Neural cell (in vitro differentiated cells): ENCODE measurements at regions not wholly inside any gene's neighbourhood (a gene's known extent, or its start where the extent isn't known, plus 50 kb on each side); places are given as distances from the start of the nearest gene placed in this dataset.

ENCODE experiments used
- H2AFZ ChIP-seq: fragments of 200-600, 300-800 bp; sonication (generic), shearing (Covaris generic); 2 replicates; pipeline ENCODE4 v1.6.0; 2014; ENCODE audit warnings: low read depth, mild to moderate bottlenecking, antibody characterized with exemption, low read length, moderate library complexity
- H3F3A ChIP-seq: fragments of 200-600 bp; shearing (Covaris generic); 2 replicates; pipeline ENCODE4 v1.6.1; 2016; ENCODE audit warnings: mild to moderate bottlenecking, moderate library complexity, mixed read lengths, antibody characterized with exemption, low read length; ENCODE audit not compliant: insufficient read depth, poor library complexity, severe bottlenecking
- H3K27ac ChIP-seq: fragments of 200-600, 300-800 bp; sonication (generic), shearing (Covaris generic); 2 replicates; pipeline ENCODE4 v1.5.1; 2014; ENCODE audit warnings: mild to moderate bottlenecking, low read length, moderate library complexity
- H3K27me3 ChIP-seq: fragments of 300-800, 200-600 bp; sonication (generic), shearing (Covaris generic); 2 replicates; pipeline ENCODE4 v1.6.0; 2014; ENCODE audit warnings: mild to moderate bottlenecking, low read depth, low read length, moderate library complexity; ENCODE audit not compliant: insufficient read depth
- H3K36me3 ChIP-seq: fragments of 300-800, 200-600 bp; sonication (generic), shearing (Covaris generic); 2 replicates; pipeline ENCODE4 v1.5.1; 2014; ENCODE audit warnings: mild to moderate bottlenecking, antibody characterized with exemption, low read length, moderate library complexity; ENCODE audit not compliant: insufficient read depth
- H3K4me2 ChIP-seq: fragments of 300-800, 200-600 bp; sonication (generic), shearing (Covaris generic); 2 replicates; pipeline ENCODE4 v1.6.0; 2014; ENCODE audit warnings: mild to moderate bottlenecking, low read length
- H3K4me3 ChIP-seq: fragments of 300-800, 200-600 bp; sonication (generic), shearing (Covaris generic); 2 replicates; pipeline ENCODE4 v1.5.1; 2014; ENCODE audit warnings: mild to moderate bottlenecking, low read length, moderate library complexity
- H3K79me2 ChIP-seq: fragments of 200-600 bp; shearing (Covaris generic); replicated peaks from 2 replicates; pipeline ENCODE4 v1.6.0; 2014; ENCODE audit warnings: mild to moderate bottlenecking, low read length, moderate library complexity; ENCODE audit not compliant: insufficient read depth
- H3K9ac ChIP-seq: fragments of 300-800, 200-600 bp; sonication (generic), shearing (Covaris generic); 2 replicates; pipeline ENCODE4 v1.6.1; 2016; ENCODE audit warnings: mild to moderate bottlenecking, low read length, mixed read lengths
- H3K9me2 ChIP-seq: fragments of 200-600 bp; shearing (Covaris generic); 2 replicates; pipeline ENCODE4 v1.6.1; 2016; ENCODE audit warnings: mild to moderate bottlenecking, low read length, mixed read lengths; ENCODE audit not compliant: insufficient read depth
- H3K9me3 ChIP-seq: fragments of 200-600, 300-800 bp; sonication (generic), shearing (Covaris generic); 2 replicates; pipeline ENCODE4 v1.6.1; 2016; ENCODE audit warnings: mild to moderate bottlenecking, mixed run types, low read length, moderate library complexity, mixed read lengths
- H4K20me1 ChIP-seq: fragments of 200-600 bp; shearing (Covaris generic); 2 replicates; pipeline ENCODE4 v1.6.1; 2016; ENCODE audit warnings: mild to moderate bottlenecking, mixed run types; ENCODE audit not compliant: insufficient read depth
- EP300 ChIP-seq: fragments of 450-650 bp; conservative IDR thresholded peaks from 2 replicates; pipeline ENCODE4 v1.6.1; 2014; ENCODE audit warnings: antibody characterized with exemption, mild to moderate bottlenecking, moderate library complexity; ENCODE audit not compliant: poor library complexity, severe bottlenecking
- EZH2 ChIP-seq: fragments of 200-600, 300-800 bp; shearing (Covaris generic), sonication (generic); IDR thresholded peaks from 2 replicates; pipeline ENCODE4 v1.6.1; 2014; ENCODE audit warnings: antibody characterized with exemption, low read length, borderline replicate concordance, mild to moderate bottlenecking; ENCODE audit not compliant: insufficient read depth, poor library complexity, severe bottlenecking
- MXI1 ChIP-seq: fragments of 450-650 bp; conservative IDR thresholded peaks from 2 replicates; pipeline ENCODE4 v1.6.1; 2014; ENCODE audit warnings: antibody characterized with exemption, mild to moderate bottlenecking; ENCODE audit not compliant: poor library complexity, severe bottlenecking
- POLR2AphosphoS5 ChIP-seq: IDR thresholded peaks from 2 replicates; pipeline ENCODE4 v1.6.1; 2012
- RAD21 ChIP-seq: fragments of 450-650 bp; conservative IDR thresholded peaks from 2 replicates; pipeline ENCODE4 v1.6.1; 2014; ENCODE audit warnings: antibody characterized with exemption, mild to moderate bottlenecking, moderate library complexity
- REST ChIP-seq: IDR thresholded peaks from 2 replicates; pipeline ENCODE4 v1.6.1; 2012; ENCODE audit warnings: borderline replicate concordance
- SMC3 ChIP-seq: fragments of 450-650 bp; conservative IDR thresholded peaks from 2 replicates; pipeline ENCODE4 v1.6.1; 2014; ENCODE audit warnings: antibody characterized with exemption, mild to moderate bottlenecking, moderate library complexity; ENCODE audit not compliant: poor library complexity
- TAF1 ChIP-seq: IDR thresholded peaks from 2 replicates; pipeline ENCODE4 v1.6.1; 2012; ENCODE audit warnings: low read depth
- TF ChIP-seq, protein P1 (sequence below): fragments of 450-650 bp; IDR thresholded peaks from 2 replicates; pipeline ENCODE4 v1.5.1; 2014; ENCODE audit warnings: antibody characterized with exemption, mild to moderate bottlenecking, moderate library complexity; ENCODE audit not compliant: poor library complexity, severe bottlenecking

DNA sequence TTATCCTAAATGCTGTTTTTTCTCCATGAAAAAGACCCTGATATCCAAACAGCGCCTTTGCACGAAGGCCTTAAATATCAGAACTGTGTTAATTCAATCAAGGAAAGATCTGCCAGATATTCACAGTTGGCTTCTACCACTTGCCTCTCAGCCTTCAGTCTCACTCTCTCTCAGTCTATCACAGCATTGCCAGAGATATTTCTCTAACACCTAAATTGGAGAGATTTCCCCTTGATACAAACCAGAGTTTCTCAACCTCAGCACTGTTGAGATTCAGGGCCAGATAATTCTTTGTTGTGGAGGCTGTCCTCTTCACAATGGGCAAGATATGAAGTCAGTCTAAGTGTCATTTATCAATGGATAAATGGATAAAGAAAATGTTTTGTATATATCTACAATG lies 454.1 kb upstream of the MAF start:
- Histone ChIP-seq H3K79me2 (no peaks in the 10 kb centered on the region), H3F3A (no peaks in the 10 kb centered on the region), H3K27me3 (no peaks in the 10 kb centered on the region), H3K9me2 (no peaks in the 10 kb centered on the region), H2AFZ (no peak overlapping the region), H3K27ac (no peak overlapping the region), H4K20me1 (no peaks in the 10 kb centered on the region), H3K9ac (no peak overlapping the region), H3K36me3 (no peaks in the 10 kb centered on the region), H3K9me3 (no peaks in the 10 kb centered on the region), H3K4me2 (no peak overlapping the region), H3K4me3 (no peak overlapping the region)
- no peak for TF ChIP-seq EP300
- TF ChIP-seq REST = no peak
- TF ChIP-seq SMC3 = no peak
- TF ChIP-seq TAF1 = no peak
- TF ChIP-seq, protein P1, sequence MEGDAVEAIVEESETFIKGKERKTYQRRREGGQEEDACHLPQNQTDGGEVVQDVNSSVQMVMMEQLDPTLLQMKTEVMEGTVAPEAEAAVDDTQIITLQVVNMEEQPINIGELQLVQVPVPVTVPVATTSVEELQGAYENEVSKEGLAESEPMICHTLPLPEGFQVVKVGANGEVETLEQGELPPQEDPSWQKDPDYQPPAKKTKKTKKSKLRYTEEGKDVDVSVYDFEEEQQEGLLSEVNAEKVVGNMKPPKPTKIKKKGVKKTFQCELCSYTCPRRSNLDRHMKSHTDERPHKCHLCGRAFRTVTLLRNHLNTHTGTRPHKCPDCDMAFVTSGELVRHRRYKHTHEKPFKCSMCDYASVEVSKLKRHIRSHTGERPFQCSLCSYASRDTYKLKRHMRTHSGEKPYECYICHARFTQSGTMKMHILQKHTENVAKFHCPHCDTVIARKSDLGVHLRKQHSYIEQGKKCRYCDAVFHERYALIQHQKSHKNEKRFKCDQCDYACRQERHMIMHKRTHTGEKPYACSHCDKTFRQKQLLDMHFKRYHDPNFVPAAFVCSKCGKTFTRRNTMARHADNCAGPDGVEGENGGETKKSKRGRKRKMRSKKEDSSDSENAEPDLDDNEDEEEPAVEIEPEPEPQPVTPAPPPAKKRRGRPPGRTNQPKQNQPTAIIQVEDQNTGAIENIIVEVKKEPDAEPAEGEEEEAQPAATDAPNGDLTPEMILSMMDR = no peak
- no peak for TF ChIP-seq POLR2AphosphoS5
- no peak for TF ChIP-seq RAD21
- TF ChIP-seq MXI1 = no peak
- TF ChIP-seq EZH2 = no peak

DNA sequence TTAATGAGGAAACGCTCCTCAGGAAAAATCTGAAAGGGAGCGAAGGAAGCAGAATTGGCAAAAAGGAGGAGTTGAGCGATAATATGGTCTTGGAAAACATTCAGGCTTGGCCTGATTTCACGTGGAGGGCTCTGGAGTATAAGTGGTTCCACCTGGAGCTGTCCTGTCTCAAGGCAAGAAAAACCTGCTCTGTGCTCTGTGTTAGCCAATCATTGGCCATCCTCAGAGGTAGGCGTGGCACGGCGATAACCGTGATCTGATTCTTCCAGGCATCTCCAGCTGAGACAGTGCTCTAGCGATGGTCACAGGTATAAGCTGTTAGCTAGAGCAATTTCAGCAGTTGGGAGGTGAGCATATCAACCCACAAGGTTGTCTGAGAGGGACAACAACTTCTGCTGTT lies 450.5 kb upstream of the MAF start:
- Histone ChIP-seq H3K27ac (no peak overlapping the region), H2AFZ (no peak overlapping the region), H3K27me3 (no peaks in the 10 kb centered on the region), H3F3A (no peaks in the 10 kb centered on the region), H3K36me3 (no peaks in the 10 kb centered on the region), H3K4me3 (no peak overlapping the region), H3K4me2 (no peak overlapping the region), H3K9me3 (no peaks in the 10 kb centered on the region), H3K9ac (no peak overlapping the region), H4K20me1 (no peaks in the 10 kb centered on the region), H3K79me2 (no peaks in the 10 kb centered on the region), H3K9me2 (no peaks in the 10 kb centered on the region)
- TF ChIP-seq EZH2 (no peak), POLR2AphosphoS5 (no peak), RAD21 (no peak), REST (no peak), EP300 (no peak), TAF1 (no peak), SMC3 (no peak), MXI1 (no peak)
- TF ChIP-seq, protein P1 = no peak
